ENCODE measurements at regions not wholly inside any gene's neighbourhood (a gene's known extent, or its start where the extent isn't known, plus 50 kb on each side); places are given as distances from the start of the nearest gene placed in this dataset.

- Mint-ChIP-seq H3K9me3 (peaks cover 3% of the 10 kb centered on the region), H3K27ac (no peak overlapping the region), H3K27me3 (ENCODE audit: insufficient read depth) (no peaks in the 10 kb centered on the region), H3K4me1 (no peaks in the 10 kb centered on the region), H3K36me3 (ENCODE audit: low read depth) (no peaks in the 10 kb centered on the region), H3K4me3 (no peak overlapping the region)
- H3K36me3 ChIP-seq (ENCODE audit: control insufficient read depth, insufficient read depth, low read length), result no peaks in the 10 kb centered on the region
- H3K9ac ChIP-seq (ENCODE audit: extremely low read depth, low read length, poor library complexity, severe bottlenecking), result no peak overlapping the region
- no peaks in the 10 kb centered on the region for H3K9me3 ChIP-seq (ENCODE audit: control insufficient read depth, low read length)
- H3K4me3 ChIP-seq (ENCODE audit: low read length), result no peak overlapping the region
- no peak overlapping the region for H3K27ac ChIP-seq (ENCODE audit: low read depth, low read length)
- H3K27me3 ChIP-seq (ENCODE audit: control insufficient read depth, insufficient read depth, low read length, poor library complexity, severe bottlenecking), result no peaks in the 10 kb centered on the region
- 85 to 92% methylated on average over 3 to 6 of the region's 6 CpGs for WGBS, 2 experiments (ENCODE audit: insufficient coverage in 1 of 2, insufficient read length in 1 of 2)
- no peaks in the 10 kb centered on the region for H3K4me1 ChIP-seq (ENCODE audit: control insufficient read depth, insufficient read depth, low read length)
- TF ChIP-seq CTCF (conservative IDR thresholded peaks at IDR 0.05), result no peak
- no peak for DNase-seq
Observed at GRCh38 chr13:103948426-103948825, 882.2 kb upstream of the SLC10A2 start.

- Mint-ChIP-seq H3K4me3 (no peak overlapping the region), H3K27ac (no peak overlapping the region), H3K36me3 (ENCODE audit: low read depth) (no peaks in the 10 kb centered on the region), H3K27me3 (ENCODE audit: insufficient read depth) (no peaks in the 10 kb centered on the region), H3K4me1 (peaks cover 5% of the 10 kb centered on the region), H3K9me3 (peaks cover 11% of the 10 kb centered on the region)
- H3K9me3 ChIP-seq (ENCODE audit: control insufficient read depth, low read length), result peaks cover 8% of the 10 kb centered on the region
- no peak for DNase-seq
- no peak overlapping the region for H3K4me3 ChIP-seq (ENCODE audit: low read length)
- H3K27ac ChIP-seq (ENCODE audit: low read depth, low read length), result no peak overlapping the region
- H3K27me3 ChIP-seq (ENCODE audit: control insufficient read depth, insufficient read depth, low read length, poor library complexity, severe bottlenecking), result no peaks in the 10 kb centered on the region
- H3K9ac ChIP-seq (ENCODE audit: extremely low read depth, low read length, poor library complexity, severe bottlenecking), result no peak overlapping the region
- H3K4me1 ChIP-seq (ENCODE audit: control insufficient read depth, insufficient read depth, low read length), result no peaks in the 10 kb centered on the region
- no peaks in the 10 kb centered on the region for H3K36me3 ChIP-seq (ENCODE audit: control insufficient read depth, insufficient read depth, low read length)
- no peak for TF ChIP-seq CTCF (conservative IDR thresholded peaks at IDR 0.05)
Observed at GRCh38 chr13:103945836-103946235, 879.6 kb upstream of the SLC10A2 start.

GRCh38 chr13:103941506-103942140 lies 875.4 kb upstream of the SLC10A2 start:
- Mint-ChIP-seq H3K4me1 (peaks cover 5% of the 10 kb centered on the region), H3K27me3 (ENCODE audit: insufficient read depth) (no peaks in the 10 kb centered on the region)
- no peak for DNase-seq

More at GRCh38 chr13:103941506-103942140, 875.4 kb upstream of the SLC10A2 start:
- H3K27ac ChIP-seq (ENCODE audit: low read depth, low read length), result no peak overlapping the region
- H3K9me3 ChIP-seq (ENCODE audit: control insufficient read depth, low read length), result peaks cover 16% of the 10 kb centered on the region
- WGBS, 2 experiments (ENCODE audit: insufficient coverage in 1 of 2, insufficient read length in 1 of 2), result 89% methylated on average over 1 of the region's 1 CpG; no CpG with 5 or more reads in 1 of the 2 experiments
- H3K36me3 ChIP-seq (ENCODE audit: control insufficient read depth, insufficient read depth, low read length), result no peaks in the 10 kb centered on the region
- H3K27me3 ChIP-seq (ENCODE audit: control insufficient read depth, insufficient read depth, low read length, poor library complexity, severe bottlenecking), result no peaks in the 10 kb centered on the region
- TF ChIP-seq CTCF (conservative IDR thresholded peaks at IDR 0.05), result no peak
- no peaks in the 10 kb centered on the region for H3K36me3 Mint-ChIP-seq (ENCODE audit: low read depth)
- no peak overlapping the region for H3K27ac Mint-ChIP-seq
- no peak overlapping the region for H3K4me3 ChIP-seq (ENCODE audit: low read length)
- H3K4me3 Mint-ChIP-seq, result no peak overlapping the region
- H3K9me3 Mint-ChIP-seq, result peaks cover 20% of the 10 kb centered on the region
- no peaks in the 10 kb centered on the region for H3K4me1 ChIP-seq (ENCODE audit: control insufficient read depth, insufficient read depth, low read length)
- no peak overlapping the region for H3K9ac ChIP-seq (ENCODE audit: extremely low read depth, low read length, poor library complexity, severe bottlenecking)

All from endodermal cell (in vitro differentiated cells).